ENCODE measurements at regions not wholly inside any gene's neighbourhood (a gene's known extent, or its start where the extent isn't known, plus 50 kb on each side); places are given as distances from the start of the nearest gene placed in this dataset.

DNA sequence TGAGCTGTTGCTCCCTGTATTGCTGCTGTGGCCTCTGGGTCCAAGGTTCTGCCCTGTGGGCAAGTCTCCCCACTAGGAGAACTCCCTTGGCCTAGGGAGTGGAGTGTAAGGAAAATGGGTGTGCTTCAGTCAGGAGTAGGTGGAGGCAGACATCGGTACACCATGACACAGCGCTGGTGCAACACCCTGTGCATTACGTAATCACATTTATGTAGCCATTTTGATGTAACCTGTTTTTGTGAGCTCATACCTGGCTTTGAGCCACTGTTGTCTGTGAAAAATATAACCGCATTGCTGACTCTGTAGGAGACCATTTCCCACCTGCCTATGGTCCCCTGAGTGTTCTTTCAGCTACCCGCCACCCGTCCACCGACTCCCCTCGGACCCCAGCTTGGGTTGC, 700.5 kb upstream of the AGA start:
- Histone ChIP-seq H3K4me1 (no peaks in the 10 kb centered on the region), H3K27ac (no peak overlapping the region), H3K4me3 (no peak overlapping the region), H3K36me3 (no peaks in the 10 kb centered on the region), H3K9me3 (no peaks in the 10 kb centered on the region), H3K27me3 (no peaks in the 10 kb centered on the region)
- TF ChIP-seq, protein P1, sequence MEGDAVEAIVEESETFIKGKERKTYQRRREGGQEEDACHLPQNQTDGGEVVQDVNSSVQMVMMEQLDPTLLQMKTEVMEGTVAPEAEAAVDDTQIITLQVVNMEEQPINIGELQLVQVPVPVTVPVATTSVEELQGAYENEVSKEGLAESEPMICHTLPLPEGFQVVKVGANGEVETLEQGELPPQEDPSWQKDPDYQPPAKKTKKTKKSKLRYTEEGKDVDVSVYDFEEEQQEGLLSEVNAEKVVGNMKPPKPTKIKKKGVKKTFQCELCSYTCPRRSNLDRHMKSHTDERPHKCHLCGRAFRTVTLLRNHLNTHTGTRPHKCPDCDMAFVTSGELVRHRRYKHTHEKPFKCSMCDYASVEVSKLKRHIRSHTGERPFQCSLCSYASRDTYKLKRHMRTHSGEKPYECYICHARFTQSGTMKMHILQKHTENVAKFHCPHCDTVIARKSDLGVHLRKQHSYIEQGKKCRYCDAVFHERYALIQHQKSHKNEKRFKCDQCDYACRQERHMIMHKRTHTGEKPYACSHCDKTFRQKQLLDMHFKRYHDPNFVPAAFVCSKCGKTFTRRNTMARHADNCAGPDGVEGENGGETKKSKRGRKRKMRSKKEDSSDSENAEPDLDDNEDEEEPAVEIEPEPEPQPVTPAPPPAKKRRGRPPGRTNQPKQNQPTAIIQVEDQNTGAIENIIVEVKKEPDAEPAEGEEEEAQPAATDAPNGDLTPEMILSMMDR (IDR thresholded peaks at IDR 0.05), result no peak
- intact Hi-C loops (cut with DNase I), result no loop called here
- DNase-seq (peak; percentile 25), ATAC-seq (no peak)

- DNase-seq (no peak), ATAC-seq (no peak)
- Histone ChIP-seq H3K36me3 (no peaks in the 10 kb centered on the region), H3K4me3 (no peak overlapping the region), H3K27ac (no peak overlapping the region), H3K27me3 (no peaks in the 10 kb centered on the region), H3K4me1 (no peaks in the 10 kb centered on the region), H3K9me3 (no peaks in the 10 kb centered on the region)
- TF ChIP-seq, protein P1 (IDR thresholded peaks at IDR 0.05), result no peak
- intact Hi-C loops (cut with DNase I), result no loop called here
Observed at GRCh38 chr4:178148106-178148505, 705.9 kb upstream of the AGA start.

GRCh38 chr4:178165251-178165950, 723.2 kb upstream of the AGA start:
- ATAC-seq, result no peak

DNA sequence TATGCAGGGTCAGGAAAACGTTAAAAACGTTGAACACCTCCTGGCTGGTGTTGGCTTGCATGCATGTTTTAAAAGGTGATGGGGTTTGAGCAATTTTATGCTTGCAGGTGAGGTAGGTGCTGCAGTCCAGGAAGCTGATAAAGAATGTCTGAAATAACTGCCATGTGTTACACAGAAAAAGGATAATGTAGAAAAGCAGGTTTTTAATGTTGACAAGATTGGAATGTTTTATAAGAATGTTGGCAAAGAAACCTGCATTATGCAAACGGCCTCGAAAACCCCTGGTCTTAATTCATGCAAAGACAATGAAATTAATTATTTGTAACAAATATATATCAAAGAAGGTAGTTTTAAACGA, 723.7 kb upstream of the AGA start:
- no peak for ATAC-seq
- TF ChIP-seq, protein P1 (IDR thresholded peaks at IDR 0.05), result no peak

More at GRCh38 chr4:178165251-178165950, 723.2 kb upstream of the AGA start:
- no peaks in the 10 kb centered on the region for H3K27me3 ChIP-seq
- H3K9me3 ChIP-seq, result no peaks in the 10 kb centered on the region
- no peak for DNase-seq
- H3K4me1 ChIP-seq, result no peaks in the 10 kb centered on the region
- no peak overlapping the region for H3K4me3 ChIP-seq
- no peaks in the 10 kb centered on the region for H3K36me3 ChIP-seq
- TF ChIP-seq, protein P1 (IDR thresholded peaks at IDR 0.05), result no peak
- intact Hi-C loops (cut with DNase I), result no loop called here
- H3K27ac ChIP-seq, result no peak overlapping the region

DNA sequence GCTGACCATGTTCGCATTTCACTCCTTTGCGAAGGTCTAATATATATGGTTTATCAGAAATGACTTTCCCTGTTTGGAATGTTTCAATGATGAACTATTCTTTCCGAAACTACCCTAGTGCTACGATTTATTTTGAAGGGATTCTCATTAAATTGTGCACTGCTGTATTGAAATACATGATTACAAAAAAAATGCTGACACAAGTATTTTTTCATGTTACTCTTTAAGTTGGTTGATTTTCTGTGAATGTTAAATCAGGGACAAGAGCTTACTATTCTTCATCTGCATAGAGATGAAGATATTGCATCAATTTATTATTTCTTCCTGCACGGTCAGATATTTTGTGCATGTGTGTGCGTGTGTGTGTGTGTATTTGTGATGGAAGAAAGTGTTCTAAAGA, 731.5 kb upstream of the AGA start:
- TF ChIP-seq, protein P1 (IDR thresholded peaks at IDR 0.05), result no peak
- ATAC-seq (no peak), DNase-seq (no peak)
- Histone ChIP-seq H3K27me3 (no peaks in the 10 kb centered on the region), H3K9me3 (no peaks in the 10 kb centered on the region), H3K4me3 (no peak overlapping the region), H3K27ac (no peak overlapping the region), H3K36me3 (no peaks in the 10 kb centered on the region), H3K4me1 (no peaks in the 10 kb centered on the region)
- intact Hi-C loops (cut with DNase I), result no loop called here

More for the DNA sequence above, 723.7 kb upstream of the AGA start:
- Histone ChIP-seq H3K27ac (no peak overlapping the region), H3K4me1 (no peaks in the 10 kb centered on the region), H3K36me3 (no peaks in the 10 kb centered on the region), H3K27me3 (no peaks in the 10 kb centered on the region), H3K9me3 (no peaks in the 10 kb centered on the region), H3K4me3 (no peak overlapping the region)
- intact Hi-C loops (cut with DNase I), result no loop called here
- no peak for DNase-seq

GRCh38 chr4:178174756-178175155, 732.5 kb upstream of the AGA start:
- TF ChIP-seq, protein P1 (IDR thresholded peaks at IDR 0.05), result no peak
- H3K4me1 ChIP-seq, result no peaks in the 10 kb centered on the region
- no peaks in the 10 kb centered on the region for H3K27me3 ChIP-seq
- no peak overlapping the region for H3K27ac ChIP-seq
- no peaks in the 10 kb centered on the region for H3K9me3 ChIP-seq
- no peaks in the 10 kb centered on the region for H3K36me3 ChIP-seq
- DNase-seq (no peak), ATAC-seq (no peak)
- no peak overlapping the region for H3K4me3 ChIP-seq
- intact Hi-C loops (cut with DNase I), result no loop called here
